ENCODE measurements at regions not wholly inside any gene's neighbourhood (a gene's known extent, or its start where the extent isn't known, plus 50 kb on each side); places are given as distances from the start of the nearest gene placed in this dataset.

GRCh38 chr2:151120011-151120410 lies 141.7 kb downstream of the RBM43 start:
- Mint-ChIP-seq H3K27me3 (ENCODE audit: low read depth) (no peaks in the 10 kb centered on the region), H3K9me3 (peaks cover 15% of the 10 kb centered on the region), H3K4me1 (peaks cover 9% of the 10 kb centered on the region), H3K36me3 (ENCODE audit: low read depth) (peaks cover 11% of the 10 kb centered on the region), H3K4me3 (no peak overlapping the region), H3K27ac (ENCODE audit: unreplicated experiment) (no peak overlapping the region)
- TF ChIP-seq CTCF (conservative IDR thresholded peaks at IDR 0.05): no peak
- no peak for DNase-seq (ENCODE audit: low read depth, low spot score)

GRCh38 chr2:151119374-151119773 lies 142.3 kb downstream of the RBM43 start:
- TF ChIP-seq CTCF (conservative IDR thresholded peaks at IDR 0.05): no peak
- no peaks in the 10 kb centered on the region for H3K27me3 Mint-ChIP-seq (ENCODE audit: low read depth)
- H3K36me3 Mint-ChIP-seq (ENCODE audit: low read depth): peaks cover 11% of the 10 kb centered on the region
- H3K9me3 Mint-ChIP-seq: peaks cover 12% of the 10 kb centered on the region
- H3K27ac Mint-ChIP-seq (ENCODE audit: unreplicated experiment): no peak overlapping the region
- H3K4me1 Mint-ChIP-seq: peaks cover 9% of the 10 kb centered on the region
- H3K4me3 Mint-ChIP-seq: no peak overlapping the region
- DNase-seq (ENCODE audit: low read depth, low spot score): no peak

- Mint-ChIP-seq H3K36me3 (ENCODE audit: low read depth) (peaks cover 8% of the 10 kb centered on the region), H3K27ac (ENCODE audit: unreplicated experiment) (no peak overlapping the region), H3K9me3 (peaks cover 8% of the 10 kb centered on the region), H3K27me3 (ENCODE audit: low read depth) (no peaks in the 10 kb centered on the region), H3K4me1 (peaks cover 4% of the 10 kb centered on the region), H3K4me3 (no peak overlapping the region)
- DNase-seq (ENCODE audit: low read depth, low spot score): no peak
- no peak for TF ChIP-seq CTCF (conservative IDR thresholded peaks at IDR 0.05)
These were observed 143.4 kb downstream of the RBM43 start for GRCh38 chr2:151118269-151118668.

GRCh38 chr2:151114874-151115273 lies 146.8 kb downstream of the RBM43 start:
- Mint-ChIP-seq H3K27ac (ENCODE audit: unreplicated experiment) (no peak overlapping the region), H3K4me3 (no peak overlapping the region), H3K9me3 (peaks cover 9% of the 10 kb centered on the region), H3K36me3 (ENCODE audit: low read depth) (peaks cover 8% of the 10 kb centered on the region), H3K4me1 (no peaks in the 10 kb centered on the region), H3K27me3 (ENCODE audit: low read depth) (no peaks in the 10 kb centered on the region)
- TF ChIP-seq CTCF (conservative IDR thresholded peaks at IDR 0.05): no peak
- DNase-seq (ENCODE audit: low read depth, low spot score): no peak

- H3K27ac Mint-ChIP-seq (ENCODE audit: unreplicated experiment): no peak overlapping the region
- H3K36me3 Mint-ChIP-seq (ENCODE audit: low read depth): peaks cover 8% of the 10 kb centered on the region
These were observed 148.3 kb downstream of the RBM43 start for GRCh38 chr2:151113318-151113717.

More at GRCh38 chr2:151113318-151113717, 148.3 kb downstream of the RBM43 start:
- no peaks in the 10 kb centered on the region for H3K27me3 Mint-ChIP-seq (ENCODE audit: low read depth)
- DNase-seq (ENCODE audit: low read depth, low spot score): no peak
- TF ChIP-seq CTCF (conservative IDR thresholded peaks at IDR 0.05): no peak
- H3K4me3 Mint-ChIP-seq: no peak overlapping the region
- H3K4me1 Mint-ChIP-seq: no peaks in the 10 kb centered on the region
- H3K9me3 Mint-ChIP-seq: peaks cover 12% of the 10 kb centered on the region

Measured in neural crest cell (in vitro differentiated cells).